ENCODE measurements at regions not wholly inside any gene's neighbourhood (a gene's known extent, or its start where the extent isn't known, plus 50 kb on each side); places are given as distances from the start of the nearest gene placed in this dataset.

GRCh38 chr12:124132530-124132929 lies 159.5 kb downstream of the ZNF664 start:
- TF ChIP-seq CTCF (IDR thresholded peaks at IDR 0.05; ENCODE audit: insufficient read depth, low read depth, low read length) (no peak), EZH2 (IDR thresholded peaks at IDR 0.05; ENCODE audit: insufficient read depth, low read length) (no peak)
